HG02588 (cell line): ENCODE measurements at regions not wholly inside any gene's neighbourhood (a gene's known extent, or its start where the extent isn't known, plus 50 kb on each side); places are given as distances from the start of the nearest gene placed in this dataset.

Source experiments
- ATAC-seq: cut with Tn5 transposase; IDR thresholded peaks from one replicate; pipeline ENCODE4 v1.9.1; 2021; ENCODE audit warnings: mild to moderate bottlenecking, moderate library complexity; ENCODE audit not compliant: unreplicated experiment

- no peak for ATAC-seq
Measured at GRCh38 chr7:156166692-156167416, 354.6 kb upstream of the SHH start.

DNA sequence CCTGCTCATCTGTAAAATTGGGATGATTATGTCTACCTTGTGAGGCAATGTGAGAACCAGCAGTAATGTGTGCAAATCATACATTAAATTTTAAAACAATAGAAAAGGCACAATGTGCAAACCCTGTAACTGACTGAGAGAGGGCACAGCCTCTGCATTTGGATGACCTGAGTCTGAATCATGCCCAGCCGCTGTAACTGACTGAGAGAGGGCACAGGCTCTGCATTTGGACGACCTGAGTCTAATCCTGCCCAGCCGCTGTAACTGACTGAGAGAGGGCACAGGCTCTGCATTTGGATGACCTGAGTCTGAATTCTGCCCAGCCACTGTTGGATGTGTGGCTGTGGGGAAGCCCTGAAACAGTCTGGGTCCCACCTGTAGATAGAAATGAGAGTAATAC lies 351.5 kb upstream of the SHH start:
- ATAC-seq: no peak

DNA sequence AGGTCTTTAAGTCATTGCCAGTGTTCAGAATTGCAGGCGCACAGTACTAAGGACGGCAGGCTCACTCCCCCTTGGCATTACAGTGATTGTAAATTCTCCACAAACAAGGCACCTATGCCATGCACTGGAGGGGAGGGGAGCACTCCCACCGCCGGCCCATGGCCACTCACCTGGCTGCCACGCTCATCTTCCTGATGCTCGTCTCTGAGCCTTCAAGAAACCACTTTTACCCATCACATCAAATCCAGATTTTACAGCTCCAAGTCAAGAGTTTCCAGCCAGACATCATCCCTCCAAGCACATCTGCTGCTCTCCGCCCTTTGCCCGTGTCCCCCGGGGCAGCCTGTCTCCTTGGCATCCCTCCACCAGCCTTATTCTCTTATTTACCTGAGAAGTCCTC lies 350.2 kb upstream of the SHH start:
- no peak for ATAC-seq

DNA sequence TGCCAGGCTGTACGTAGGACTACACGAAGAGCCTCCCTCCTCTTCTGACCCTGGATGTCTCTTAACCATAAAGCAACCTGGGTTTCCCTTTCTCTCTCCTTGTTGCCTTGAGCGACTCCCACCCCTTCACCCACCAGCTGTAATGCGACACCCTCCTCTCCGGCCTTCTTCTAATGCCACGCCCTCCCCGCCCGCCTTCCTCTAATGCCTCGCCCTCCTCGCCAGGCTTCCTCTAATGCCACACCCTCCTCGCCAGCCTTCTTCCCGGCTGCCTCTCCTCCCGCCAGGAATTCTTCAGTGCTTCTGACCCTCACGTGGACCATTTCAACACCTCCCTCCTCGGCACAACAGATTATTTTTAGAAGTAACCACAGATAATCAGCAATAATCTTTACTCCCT lies 348.5 kb upstream of the SHH start:
- ATAC-seq: no peak

DNA sequence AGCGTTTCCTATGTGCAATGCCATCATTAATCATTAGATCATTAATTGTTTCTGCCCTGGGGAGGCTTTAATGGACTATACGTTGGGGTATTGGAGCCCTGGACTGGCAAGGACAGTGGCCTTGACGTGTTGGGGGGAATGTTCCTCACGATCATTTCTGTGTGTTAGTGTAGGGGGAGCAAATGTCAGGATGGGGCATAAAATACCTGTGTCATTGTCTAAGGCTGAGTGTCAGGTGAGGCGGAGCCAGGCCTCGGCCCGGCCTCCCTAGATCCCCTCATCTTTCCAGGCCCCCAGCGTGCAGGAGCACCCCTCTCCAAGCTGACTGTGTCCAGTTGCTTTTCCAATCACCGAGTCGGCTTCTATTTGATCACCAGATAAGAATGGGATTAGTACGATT lies 346.4 kb upstream of the SHH start:
- no peak for ATAC-seq

GRCh38 chr7:156158213-156158612 lies 345.9 kb upstream of the SHH start:
- no peak for ATAC-seq

DNA sequence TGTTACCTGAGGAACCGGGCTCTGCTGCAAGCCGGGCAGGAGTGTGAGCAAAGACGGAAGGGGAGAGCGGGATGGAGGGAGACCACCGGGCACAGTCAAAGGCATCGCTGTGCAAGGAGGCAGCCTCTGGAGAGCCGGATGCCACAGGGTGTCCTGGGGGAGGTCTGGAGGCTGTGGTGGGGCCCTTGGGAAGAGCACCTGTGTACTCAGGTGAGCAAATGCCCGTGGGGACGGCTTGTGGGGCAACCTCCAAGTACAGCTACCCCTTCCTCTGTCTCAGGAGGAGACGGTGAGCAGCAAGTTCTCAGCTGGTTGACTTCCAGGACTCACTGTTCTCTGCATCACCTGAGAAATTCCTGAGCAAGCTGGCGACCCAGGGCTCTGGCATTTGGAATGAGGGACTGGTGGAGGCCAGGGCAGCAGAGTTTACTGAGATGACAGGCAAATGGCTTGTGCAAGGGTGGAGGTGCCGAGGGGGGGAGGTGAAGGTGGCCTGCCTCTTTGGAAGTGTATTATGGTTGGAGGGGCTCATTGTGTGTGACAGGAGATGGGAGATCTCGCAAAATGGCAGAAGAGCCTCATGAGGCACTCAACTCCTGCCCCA lies 345.2 kb upstream of the SHH start:
- ATAC-seq: no peak

- ATAC-seq: no peak
Measured at GRCh38 chr7:156156734-156157408, 344.6 kb upstream of the SHH start.

GRCh38 chr7:156155988-156156733 lies 343.9 kb upstream of the SHH start:
- ATAC-seq: no peak

DNA sequence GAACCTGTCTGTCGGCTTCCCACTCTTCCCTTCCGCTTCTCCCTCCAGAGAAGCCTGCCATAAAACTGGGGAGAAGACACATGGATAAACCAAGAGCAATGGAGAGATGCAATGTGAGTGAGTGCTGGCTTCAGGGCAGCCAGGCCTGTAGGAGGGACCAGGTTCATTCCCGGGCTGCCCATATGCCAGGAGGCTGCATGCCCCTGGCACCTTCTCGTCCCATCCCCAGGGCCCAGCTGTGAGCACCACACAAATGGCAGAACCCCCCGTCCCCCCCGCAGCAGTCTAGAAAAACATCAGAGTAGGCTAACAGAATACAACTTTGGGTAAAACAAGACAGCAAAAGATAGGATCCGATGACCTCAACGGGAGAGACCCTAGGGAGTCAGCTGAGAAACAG lies 341.3 kb upstream of the SHH start:
- ATAC-seq: no peak

GRCh38 chr7:156152390-156152789 lies 340.1 kb upstream of the SHH start:
- no peak for ATAC-seq

GRCh38 chr7:156151658-156152057 lies 339.4 kb upstream of the SHH start:
- ATAC-seq: no peak

- ATAC-seq: no peak
Measured at GRCh38 chr7:156151078-156151477, 338.8 kb upstream of the SHH start.

GRCh38 chr7:156148995-156149394 lies 336.7 kb upstream of the SHH start:
- ATAC-seq: no peak

DNA sequence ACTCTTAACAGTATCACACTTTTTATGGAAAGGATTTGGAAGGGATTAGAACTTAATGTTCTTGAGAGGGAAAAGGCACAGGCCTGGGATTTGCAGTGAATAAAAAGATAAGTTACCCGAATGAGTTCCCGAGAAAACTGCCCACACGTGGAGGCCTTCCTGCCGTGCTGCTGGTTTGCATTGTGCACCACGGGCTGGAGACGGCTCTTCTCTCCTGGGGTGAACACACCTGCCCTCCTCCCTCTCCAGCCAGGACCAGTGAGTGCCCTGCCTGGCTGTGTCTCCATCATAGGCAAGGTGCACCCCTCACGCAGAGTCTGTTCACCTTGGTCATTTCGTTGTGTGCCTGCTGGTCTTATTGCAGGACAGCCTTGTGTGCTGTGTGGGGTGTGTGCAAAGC lies 336.3 kb upstream of the SHH start:
- ATAC-seq: no peak

DNA sequence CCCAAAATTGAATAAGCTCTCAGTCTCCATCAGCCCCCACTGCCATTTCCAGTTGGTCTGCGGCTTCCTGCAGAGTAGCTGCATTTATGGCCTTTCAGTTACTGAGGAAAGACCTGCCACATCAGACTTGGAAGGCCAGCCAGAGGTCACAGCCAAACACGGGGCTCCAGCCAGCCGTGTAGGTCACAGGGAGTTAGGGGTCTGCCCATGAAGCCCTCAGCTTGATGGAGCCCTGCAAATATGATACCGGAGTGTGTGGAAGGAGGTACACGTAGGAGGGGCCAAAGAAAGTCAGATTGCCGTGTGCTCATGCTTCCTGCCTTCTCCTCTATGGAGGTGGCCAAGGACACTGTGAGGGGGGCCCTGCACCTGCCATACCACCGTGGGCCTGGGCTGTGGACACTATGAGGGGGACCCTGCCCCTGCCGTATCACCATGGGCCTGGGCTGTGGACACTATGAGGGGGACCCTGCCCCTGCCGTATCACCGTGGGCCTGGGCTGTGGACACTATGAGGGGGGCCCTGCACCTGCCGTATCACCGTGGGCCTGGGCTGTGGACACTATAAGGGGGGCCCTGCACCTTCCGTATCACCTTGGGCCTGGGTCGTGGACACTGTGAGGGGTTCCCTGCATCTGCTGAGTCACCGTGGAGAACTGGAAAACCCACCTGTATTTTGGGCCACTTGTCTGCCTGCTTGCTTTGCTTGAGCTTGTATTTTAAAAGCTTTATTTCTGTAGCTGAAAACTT lies 335.7 kb upstream of the SHH start:
- ATAC-seq: no peak

- no peak for ATAC-seq
Measured at GRCh38 chr7:156147104-156147503, 334.8 kb upstream of the SHH start.

GRCh38 chr7:156145996-156146395 lies 333.7 kb upstream of the SHH start:
- no peak for ATAC-seq

DNA sequence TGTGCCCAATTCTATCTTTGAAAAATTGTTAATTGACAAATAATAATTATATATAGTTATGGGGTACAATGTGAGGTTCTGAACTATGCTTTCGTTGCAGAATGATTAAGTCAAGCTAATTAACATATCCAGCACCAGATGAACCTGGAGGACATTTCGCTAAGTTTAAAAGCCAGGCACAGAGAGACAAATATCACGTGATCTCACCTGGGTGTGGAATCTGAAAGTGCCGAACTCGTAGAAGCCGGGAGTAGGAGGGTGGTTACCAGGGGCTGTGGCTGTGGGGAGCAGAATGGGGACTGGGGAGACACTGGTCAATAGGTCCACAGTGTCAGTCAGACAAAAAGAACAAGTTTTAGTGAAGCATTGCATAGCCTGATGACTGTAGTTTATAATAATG lies 332.9 kb upstream of the SHH start:
- no peak for ATAC-seq

DNA sequence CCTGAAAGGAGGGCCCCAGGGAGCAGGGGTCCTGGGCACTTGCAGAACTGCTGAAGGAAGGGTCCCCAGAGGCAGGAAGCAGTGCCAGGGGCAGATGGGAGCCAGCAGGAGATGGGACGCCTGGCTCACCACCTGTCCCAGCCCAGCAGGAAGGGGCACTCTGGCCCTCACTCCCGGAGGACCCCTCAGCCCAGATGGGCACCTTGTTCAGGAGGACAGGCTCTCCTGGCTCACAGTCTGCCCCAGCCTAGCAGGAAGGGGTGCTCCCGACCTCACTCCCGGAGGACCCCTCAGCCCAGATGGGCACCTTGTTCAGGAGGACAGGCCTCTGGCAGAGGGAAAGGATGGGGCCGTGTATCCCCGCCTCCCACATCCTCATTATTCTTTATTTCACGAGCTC lies 331.4 kb upstream of the SHH start:
- ATAC-seq: no peak

- ATAC-seq: no peak
Measured at GRCh38 chr7:156143158-156143557, 330.9 kb upstream of the SHH start.
